Endothelial cell of umbilical vein (primary cell): ENCODE measurements at regions not wholly inside any gene's neighbourhood (a gene's known extent, or its start where the extent isn't known, plus 50 kb on each side); places are given as distances from the start of the nearest gene placed in this dataset.
"Not testable (repeated sequence)": the region's sequence is repeated elsewhere in the genome, so short reads cannot be mapped to it uniquely, and the experiment has no call there.

ENCODE experiments used
- BruUV-seq: library from RNA; stranded (reverse); fragments of 400-500 nt; replicated peaks from 2 replicates; lab custom pipeline; 2021; lab: Mats Ljungman, UMichigan
- CTCF ChIA-PET: fragments of 300-600, 350-600 bp; sonication (Branson Sonifier 250); formaldehyde crosslinking; loops from one replicate; lab custom pipeline; 2021; ENCODE audit warnings: antibody characterized with exemption, inconsistent platforms; lab: Charles Lee
- POLR2A ChIA-PET: fragments of 300-600, 350-600 bp; sonication (Branson Sonifier 250); formaldehyde crosslinking; loops from one replicate; lab custom pipeline; 2021; ENCODE audit warnings: antibody characterized with exemption, inconsistent platforms; lab: Charles Lee
- DNase-seq: peaks from one replicate; pipeline ENCODE4 v3.0.0-alpha.2; 2011; ENCODE audit warnings: low read depth, low spot score
- FAIRE-seq: peaks from 2 replicates; lab custom pipeline; 2011; peaks lifted over from hg19 to GRCh38; lab: Jason Lieb, UNC
- H2AFZ ChIP-seq: 2 replicates; pipeline ENCODE4 v1.6.0; 2012; ENCODE audit warnings: low read depth, low read length, control low read depth, inconsistent platforms
- H3K27ac ChIP-seq: 2 replicates; pipeline ENCODE4 v1.5.1; 2011; ENCODE audit warnings: low read depth, mild to moderate bottlenecking, control low read depth, low read length, moderate library complexity; ENCODE audit not compliant: insufficient read depth
- H3K27me3 ChIP-seq, 2 experiments: 2 replicates each; pipeline versions ENCODE4 v1.6.0 to v1.6.1; 2011; ENCODE audit warnings: low read length in 2 of 2, mixed read lengths in 1 of 2; ENCODE audit not compliant: control insufficient read depth in 2 of 2, insufficient read depth in 2 of 2
- H3K36me3 ChIP-seq, 2 experiments: 2 replicates in 1 of 2; 3 replicates in 1 of 2; pipeline ENCODE4 v1.5.1; 2011; ENCODE audit warnings: low read length in 2 of 2, mild to moderate bottlenecking in 1 of 2, moderate library complexity in 1 of 2; ENCODE audit not compliant: control insufficient read depth in 2 of 2, insufficient read depth in 2 of 2; ENCODE audit errors: extremely low read depth in 1 of 2
- H3K4me1 ChIP-seq: 3 replicates; pipeline ENCODE4 v1.5.1; 2011; ENCODE audit warnings: mild to moderate bottlenecking, low read length; ENCODE audit not compliant: control insufficient read depth, insufficient read depth; ENCODE audit errors: extremely low read depth
- H3K4me2 ChIP-seq: 2 replicates; pipeline ENCODE4 v1.6.1; 2011; ENCODE audit warnings: low read length, control low read depth, mixed read lengths; ENCODE audit not compliant: insufficient read depth
- H3K4me3 ChIP-seq, 3 experiments: fragments of 200-600 bp in 1 of 3; sonication (generic), shearing (Covaris generic) in 1 of 3; replicated peaks in 1 of 3; 2 replicates each; pipeline ENCODE4 v1.5.1; 2011 to 2016; ENCODE audit warnings: control low read depth in 3 of 3, low read length in 3 of 3, mild to moderate bottlenecking in 2 of 3, inconsistent platforms in 1 of 3, low read depth in 1 of 3, moderate library complexity in 1 of 3; ENCODE audit not compliant: insufficient read depth in 1 of 3
- H3K79me2 ChIP-seq: 2 replicates; pipeline ENCODE4 v1.6.0; 2012; ENCODE audit warnings: low read length, inconsistent platforms; ENCODE audit not compliant: control insufficient read depth, insufficient read depth
- H3K9ac ChIP-seq: replicated peaks from 2 replicates; pipeline ENCODE3; 2011; ENCODE audit warnings: low read length, control low read depth; ENCODE audit not compliant: insufficient read depth; ENCODE audit errors: extremely low read depth
- H3K9me1 ChIP-seq: replicated peaks from 3 replicates; pipeline ENCODE4 v1.6.0; 2011; ENCODE audit warnings: mild to moderate bottlenecking, low read length; ENCODE audit not compliant: control insufficient read depth, insufficient read depth; ENCODE audit errors: extremely low read depth
- H3K9me3 ChIP-seq: replicated peaks from 2 replicates; pipeline ENCODE4 v1.5.1; 2012; ENCODE audit warnings: low read length, inconsistent platforms; ENCODE audit not compliant: control insufficient read depth, insufficient read depth
- H4K20me1 ChIP-seq: replicated peaks from 2 replicates; pipeline ENCODE3; 2011; ENCODE audit warnings: mild to moderate bottlenecking, low read length; ENCODE audit not compliant: control insufficient read depth, insufficient read depth; ENCODE audit errors: extremely low read depth
- dilution Hi-C: fragments of 300-500 bp; cut with MboI; formaldehyde crosslinking; loops from one replicate; pipeline ENCODE4 v1.15.0; 2019; ENCODE audit warnings: low sequenced_read_pairs; ENCODE audit not compliant: extremely low pct_ligation_motif_present
- intact Hi-C: fragments of 100-400 bp; cut with micrococcal nuclease; formaldehyde crosslinking; loops from one replicate; pipeline ENCODE4 v1.10.0; 2022

- H3K4me1 ChIP-seq, intact Hi-C loops, H3K4me3 ChIP-seq, H3K9ac ChIP-seq, FAIRE-seq, H2AFZ ChIP-seq, H3K79me2 ChIP-seq, H3K27ac ChIP-seq, dilution Hi-C loops, H3K9me3 ChIP-seq, BruUV-seq, H3K4me2 ChIP-seq, H4K20me1 ChIP-seq, H3K9me1 ChIP-seq, DNase-seq, POLR2A ChIA-PET, H3K36me3 ChIP-seq, H3K27me3 ChIP-seq, CTCF ChIA-PET: not testable (repeated sequence)
These were observed 135.0 kb upstream of the THOC3 start for GRCh38 chr5:176103083-176103482.

GRCh38 chr5:176112888-176113287 lies 125.3 kb upstream of the SIMC1 start:
- H3K4me1 ChIP-seq, FAIRE-seq, H3K79me2 ChIP-seq, H4K20me1 ChIP-seq, H3K4me3 ChIP-seq, intact Hi-C loops, POLR2A ChIA-PET, H3K9me3 ChIP-seq, CTCF ChIA-PET, H3K36me3 ChIP-seq, H3K9me1 ChIP-seq, H3K4me2 ChIP-seq, H3K27ac ChIP-seq, DNase-seq, dilution Hi-C loops, BruUV-seq, H3K27me3 ChIP-seq, H3K9ac ChIP-seq, H2AFZ ChIP-seq: not testable (repeated sequence)

GRCh38 chr5:176113673-176114335 lies 124.4 kb upstream of the SIMC1 start:
- dilution Hi-C loops: not testable (repeated sequence)

GRCh38 chr5:176114825-176115224 lies 123.4 kb upstream of the SIMC1 start:
- H3K4me3 ChIP-seq, H3K36me3 ChIP-seq, H3K4me2 ChIP-seq, H3K9me3 ChIP-seq, BruUV-seq, H3K9me1 ChIP-seq, H4K20me1 ChIP-seq, H2AFZ ChIP-seq, dilution Hi-C loops, POLR2A ChIA-PET, DNase-seq, H3K27me3 ChIP-seq, FAIRE-seq, H3K4me1 ChIP-seq, CTCF ChIA-PET, H3K9ac ChIP-seq, H3K27ac ChIP-seq, intact Hi-C loops, H3K79me2 ChIP-seq: not testable (repeated sequence)

More at GRCh38 chr5:176113673-176114335, 124.4 kb upstream of the SIMC1 start:
- H3K79me2 ChIP-seq, POLR2A ChIA-PET, H3K36me3 ChIP-seq, DNase-seq, CTCF ChIA-PET, BruUV-seq, intact Hi-C loops, H3K27ac ChIP-seq, H3K27me3 ChIP-seq, H3K9ac ChIP-seq, H3K4me2 ChIP-seq, H3K9me1 ChIP-seq, H3K4me3 ChIP-seq, H3K4me1 ChIP-seq, H4K20me1 ChIP-seq, FAIRE-seq, H2AFZ ChIP-seq, H3K9me3 ChIP-seq: not testable (repeated sequence)
